Suprapubic skin (tissue), 4 donors: ENCODE measurements at regions not wholly inside any gene's neighbourhood (a gene's known extent, or its start where the extent isn't known, plus 50 kb on each side); places are given as distances from the start of the nearest gene placed in this dataset.

ENCODE experiments used
- CTCF ChIP-seq, 2 donors: fragments of 200-600 bp in 1 of 2; fragments of 450-650 bp in 1 of 2; sonication (generic) in 1 of 2; IDR thresholded peaks; one replicate each; pipeline ENCODE4 v1.5.1; 2016 to 2019; ENCODE audit warnings: antibody characterized with exemption in 2 of 2, mild to moderate bottlenecking in 1 of 2, moderate library complexity in 1 of 2
- POLR2A ChIP-seq, 2 donors: fragments of 450-650 bp; IDR thresholded peaks; one replicate each; pipeline ENCODE4 v1.6.1; 2017; ENCODE audit warnings: antibody characterized with exemption in 2 of 2, mild to moderate bottlenecking in 2 of 2, moderate library complexity in 2 of 2
- POLR2AphosphoS5 ChIP-seq, 3 donors: sonication (generic); formaldehyde crosslinking; IDR thresholded peaks; one replicate each; pipeline ENCODE4 v1.6.1; 2017; ENCODE audit warnings: antibody characterized with exemption in 3 of 3

- no peak for TF ChIP-seq POLR2A (IDR thresholded peaks at IDR 0.05)
- no peak for TF ChIP-seq POLR2AphosphoS5 (IDR thresholded peaks at IDR 0.05)
- no peak for TF ChIP-seq CTCF (IDR thresholded peaks at IDR 0.05)
Observed at GRCh38 chr20:11719153-11719552, 198.5 kb upstream of the BTBD3 start.
